ENCODE measurements at regions not wholly inside any gene's neighbourhood (a gene's known extent, or its start where the extent isn't known, plus 50 kb on each side); places are given as distances from the start of the nearest gene placed in this dataset.

DNA sequence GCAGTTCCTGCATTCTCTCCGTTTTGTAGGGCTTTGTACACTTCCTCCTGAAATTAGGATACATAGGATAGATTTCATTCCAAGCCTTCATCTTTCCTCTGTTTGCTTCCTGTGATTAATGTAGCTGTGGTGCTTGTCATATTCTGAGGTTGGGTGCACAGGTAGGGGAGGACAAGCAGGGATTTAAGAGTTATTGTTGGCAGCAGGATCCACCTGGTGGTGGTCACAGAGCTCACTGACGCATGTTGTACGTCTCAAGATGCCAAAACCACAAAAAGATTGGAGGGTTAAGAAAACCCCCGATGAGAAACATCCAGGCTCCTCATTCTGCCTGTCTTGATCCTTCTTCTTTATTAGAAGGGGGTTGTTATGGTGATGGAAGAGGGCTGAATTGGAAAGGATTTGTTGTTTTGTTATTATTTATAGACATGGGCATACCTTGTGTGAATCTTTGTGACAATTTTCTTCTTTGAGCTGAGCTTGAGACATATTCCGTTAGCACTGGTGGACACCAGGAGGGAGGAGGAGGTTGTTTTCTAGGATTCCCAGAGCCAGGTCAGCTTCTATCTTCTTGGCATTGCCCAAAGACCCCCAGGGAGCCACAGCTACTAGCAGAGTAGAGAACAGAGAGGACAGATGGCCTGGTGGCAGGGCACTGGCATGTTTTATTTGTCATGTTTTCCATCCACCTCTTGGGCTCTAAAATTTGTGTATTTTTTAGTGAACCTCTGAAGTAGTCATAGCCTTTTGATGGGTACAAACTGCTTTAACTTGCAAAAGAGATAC, 57.7 kb upstream of the LARS2 start:
- no peak for DNase-seq

DNA sequence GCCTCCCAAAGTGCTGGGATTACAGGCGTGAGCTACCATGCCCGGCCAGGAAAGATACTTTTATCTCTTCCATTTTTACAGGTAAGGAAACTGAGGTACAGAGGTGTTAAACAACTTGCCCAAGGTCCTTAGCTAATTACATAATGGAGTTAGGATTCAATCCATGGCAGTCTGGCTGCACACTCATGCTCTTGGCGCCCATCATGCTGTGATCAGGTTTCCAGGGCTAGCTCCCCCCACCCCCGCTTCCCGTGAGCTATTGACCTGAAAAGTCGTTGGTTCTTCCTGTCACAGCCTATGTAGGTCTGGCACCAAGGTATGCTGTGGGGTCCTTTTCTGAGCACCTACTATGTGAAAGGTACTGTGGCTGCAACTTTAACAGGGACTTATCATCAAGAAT, 55.9 kb upstream of the LARS2 start:
- DNase-seq = no peak

GRCh38 chr3:45332901-45333407, 55.4 kb upstream of the LARS2 start:
- no peak for DNase-seq

- DNase-seq = peak; percentile 35
Measured at GRCh38 chr3:45333549-45333948, 54.8 kb upstream of the LARS2 start.

- DNase-seq = no peak
Measured at GRCh38 chr3:45337839-45338470, 50.4 kb upstream of the LARS2 start.

Data from GDM1 (cell line).